ENCODE measurements at regions not wholly inside any gene's neighbourhood (a gene's known extent, or its start where the extent isn't known, plus 50 kb on each side); places are given as distances from the start of the nearest gene placed in this dataset.

DNA sequence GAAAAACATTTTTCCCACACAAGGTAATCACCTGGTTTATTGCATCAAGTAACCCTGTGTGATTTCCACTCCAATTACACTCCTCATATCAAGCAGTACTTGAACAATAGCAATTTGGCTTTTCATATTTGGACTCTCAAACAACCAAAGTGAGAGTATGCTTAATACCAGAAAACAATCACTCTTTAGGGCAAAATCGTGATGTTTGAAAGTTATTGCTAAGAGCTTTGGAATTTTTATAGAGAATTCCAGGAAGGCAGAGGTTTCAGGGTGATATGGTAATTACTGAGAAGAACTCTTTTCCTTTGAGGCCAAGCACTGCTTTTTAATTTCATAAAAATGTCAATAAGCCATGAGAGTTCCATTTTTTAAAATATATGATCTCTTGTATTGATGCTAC is 779.5 kb upstream of the LRRTM1 start:
- TF ChIP-seq, protein P1, sequence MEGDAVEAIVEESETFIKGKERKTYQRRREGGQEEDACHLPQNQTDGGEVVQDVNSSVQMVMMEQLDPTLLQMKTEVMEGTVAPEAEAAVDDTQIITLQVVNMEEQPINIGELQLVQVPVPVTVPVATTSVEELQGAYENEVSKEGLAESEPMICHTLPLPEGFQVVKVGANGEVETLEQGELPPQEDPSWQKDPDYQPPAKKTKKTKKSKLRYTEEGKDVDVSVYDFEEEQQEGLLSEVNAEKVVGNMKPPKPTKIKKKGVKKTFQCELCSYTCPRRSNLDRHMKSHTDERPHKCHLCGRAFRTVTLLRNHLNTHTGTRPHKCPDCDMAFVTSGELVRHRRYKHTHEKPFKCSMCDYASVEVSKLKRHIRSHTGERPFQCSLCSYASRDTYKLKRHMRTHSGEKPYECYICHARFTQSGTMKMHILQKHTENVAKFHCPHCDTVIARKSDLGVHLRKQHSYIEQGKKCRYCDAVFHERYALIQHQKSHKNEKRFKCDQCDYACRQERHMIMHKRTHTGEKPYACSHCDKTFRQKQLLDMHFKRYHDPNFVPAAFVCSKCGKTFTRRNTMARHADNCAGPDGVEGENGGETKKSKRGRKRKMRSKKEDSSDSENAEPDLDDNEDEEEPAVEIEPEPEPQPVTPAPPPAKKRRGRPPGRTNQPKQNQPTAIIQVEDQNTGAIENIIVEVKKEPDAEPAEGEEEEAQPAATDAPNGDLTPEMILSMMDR (IDR thresholded peaks at IDR 0.05), result no peak
- TF ChIP-seq POLR2A (IDR thresholded peaks at IDR 0.05), result no peak
